AG09319 (cell line): ENCODE measurements at regions not wholly inside any gene's neighbourhood (a gene's known extent, or its start where the extent isn't known, plus 50 kb on each side); places are given as distances from the start of the nearest gene placed in this dataset.

Experiments
- DNase-seq: peaks from one replicate; pipeline ENCODE4 v3.0.0-alpha.2; 2010; ENCODE audit warnings: low read depth; ENCODE audit errors: extremely low read depth
- TF ChIP-seq, protein P1 (sequence below): IDR thresholded peaks from 2 replicates; pipeline ENCODE4 v1.5.1; 2011; ENCODE audit warnings: low read depth, mild to moderate bottlenecking, inconsistent platforms, low read length, moderate library complexity

DNA sequence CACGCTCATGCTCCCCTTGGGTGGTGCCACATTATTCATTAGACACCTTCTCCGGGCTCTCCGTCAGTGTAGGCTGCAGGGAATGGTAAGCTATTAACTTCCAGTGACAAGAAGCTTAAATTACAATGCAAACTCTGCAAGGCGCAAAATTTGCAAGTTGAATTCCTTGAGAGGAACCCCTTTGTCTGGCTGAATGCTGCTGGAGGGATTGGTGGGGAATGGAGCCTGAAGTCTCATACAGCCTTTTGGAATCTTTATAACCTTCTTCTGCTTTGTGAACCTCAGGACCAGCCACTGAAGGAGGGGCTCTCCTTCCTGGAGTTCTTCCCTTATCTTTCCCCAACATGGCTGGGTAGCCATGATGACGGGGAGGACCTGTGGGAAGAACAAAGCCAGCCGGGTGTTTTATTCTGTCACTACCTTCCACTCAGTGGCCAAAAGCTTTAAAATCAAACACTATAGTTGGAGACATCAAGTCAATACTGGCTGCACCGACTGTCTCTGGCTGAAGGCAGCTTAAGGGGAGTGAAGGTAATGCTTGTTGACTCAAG, 220.9 kb upstream of the EPHA4 start:
- DNase-seq: no peak
- TF ChIP-seq, protein P1, sequence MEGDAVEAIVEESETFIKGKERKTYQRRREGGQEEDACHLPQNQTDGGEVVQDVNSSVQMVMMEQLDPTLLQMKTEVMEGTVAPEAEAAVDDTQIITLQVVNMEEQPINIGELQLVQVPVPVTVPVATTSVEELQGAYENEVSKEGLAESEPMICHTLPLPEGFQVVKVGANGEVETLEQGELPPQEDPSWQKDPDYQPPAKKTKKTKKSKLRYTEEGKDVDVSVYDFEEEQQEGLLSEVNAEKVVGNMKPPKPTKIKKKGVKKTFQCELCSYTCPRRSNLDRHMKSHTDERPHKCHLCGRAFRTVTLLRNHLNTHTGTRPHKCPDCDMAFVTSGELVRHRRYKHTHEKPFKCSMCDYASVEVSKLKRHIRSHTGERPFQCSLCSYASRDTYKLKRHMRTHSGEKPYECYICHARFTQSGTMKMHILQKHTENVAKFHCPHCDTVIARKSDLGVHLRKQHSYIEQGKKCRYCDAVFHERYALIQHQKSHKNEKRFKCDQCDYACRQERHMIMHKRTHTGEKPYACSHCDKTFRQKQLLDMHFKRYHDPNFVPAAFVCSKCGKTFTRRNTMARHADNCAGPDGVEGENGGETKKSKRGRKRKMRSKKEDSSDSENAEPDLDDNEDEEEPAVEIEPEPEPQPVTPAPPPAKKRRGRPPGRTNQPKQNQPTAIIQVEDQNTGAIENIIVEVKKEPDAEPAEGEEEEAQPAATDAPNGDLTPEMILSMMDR: no peak

DNA sequence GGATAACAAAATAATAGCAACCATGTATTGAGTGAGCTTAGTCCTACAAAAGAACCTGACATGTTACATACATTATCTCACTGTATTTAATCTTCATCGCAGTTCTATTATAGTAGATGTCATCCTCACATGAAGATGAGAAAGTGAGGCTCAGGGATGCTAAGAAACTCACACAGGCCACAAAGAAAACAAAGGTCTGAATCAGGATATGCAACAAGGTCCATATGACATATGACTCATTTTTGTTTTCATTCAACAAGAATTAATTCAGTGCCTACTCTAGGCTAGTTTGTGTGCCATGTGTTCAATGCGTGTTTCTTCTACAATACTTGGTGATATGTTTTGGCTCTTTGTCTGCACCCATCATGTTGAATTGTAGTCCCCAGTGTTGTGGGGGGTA, 219.7 kb upstream of the EPHA4 start:
- TF ChIP-seq, protein P1: no peak
- no peak for DNase-seq

GRCh38 chr2:221787561-221787960, 215.5 kb upstream of the EPHA4 start:
- TF ChIP-seq, protein P1: no peak
- no peak for DNase-seq

- no peak for DNase-seq
- TF ChIP-seq, protein P1: no peak
These were observed 214.3 kb upstream of the EPHA4 start for GRCh38 chr2:221786297-221786926.

GRCh38 chr2:221780281-221780688, 208.2 kb upstream of the EPHA4 start:
- TF ChIP-seq, protein P1: no peak
- no peak for DNase-seq

- no peak for DNase-seq
- TF ChIP-seq, protein P1: no peak
These were observed 207.5 kb upstream of the EPHA4 start for GRCh38 chr2:221779614-221780067.

DNA sequence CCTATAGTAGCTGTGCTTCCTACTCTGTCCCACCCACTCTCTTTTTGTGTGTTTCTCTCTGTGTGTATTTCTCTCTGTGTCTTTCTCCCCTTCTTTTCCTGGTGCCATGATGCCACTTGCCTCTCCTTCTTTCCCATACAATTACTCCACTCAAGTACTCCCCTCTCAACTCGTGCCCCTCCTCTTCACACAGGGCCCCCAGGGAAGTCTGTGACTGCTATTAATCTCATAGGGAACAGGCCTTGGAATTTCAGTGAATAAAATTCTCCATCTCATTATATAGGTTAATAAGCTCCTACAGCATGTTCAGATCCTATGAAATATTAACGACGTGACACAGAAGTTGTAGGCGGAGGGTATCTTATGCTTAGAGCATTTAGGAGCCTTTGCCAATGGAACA, 205.9 kb upstream of the EPHA4 start:
- DNase-seq: no peak
- TF ChIP-seq, protein P1: no peak
